HFFc6 (cell line): ENCODE measurements at regions not wholly inside any gene's neighbourhood (a gene's known extent, or its start where the extent isn't known, plus 50 kb on each side); places are given as distances from the start of the nearest gene placed in this dataset.
"Not testable (repeated sequence)": the region's sequence is repeated elsewhere in the genome, so short reads cannot be mapped to it uniquely, and the experiment has no call there.

Experiments
- DNase-seq: peaks from one replicate; pipeline ENCODE4 v3.0.0-alpha.2; 2018
- H3K27ac Mint-ChIP-seq: 2 replicates; pipeline ENCODE4 v1.8.0; 2020; ENCODE audit warnings: mild to moderate bottlenecking, mixed read lengths
- H3K27me3 Mint-ChIP-seq: 2 replicates; pipeline ENCODE4 v1.8.0; 2021; ENCODE audit warnings: mild to moderate bottlenecking, moderate library complexity, mixed read lengths; ENCODE audit not compliant: insufficient read depth
- H3K36me3 Mint-ChIP-seq: 2 replicates; pipeline ENCODE4 v1.8.0; 2021; ENCODE audit warnings: low read depth, mixed read lengths
- H3K4me1 Mint-ChIP-seq: 2 replicates; pipeline ENCODE4 v1.8.0; 2020; ENCODE audit warnings: low read depth, mixed read lengths
- H3K4me3 Mint-ChIP-seq: 2 replicates; pipeline ENCODE4 v1.8.0; 2020; ENCODE audit warnings: mild to moderate bottlenecking, moderate library complexity, mixed read lengths
- H3K9me3 Mint-ChIP-seq: 2 replicates; pipeline ENCODE4 v1.8.0; 2020; ENCODE audit warnings: mild to moderate bottlenecking, mixed read lengths
- TF ChIP-seq, protein P1 (sequence below): fragments of 200-600 bp; sonication (generic); IDR thresholded peaks from 2 replicates; pipeline ENCODE4 v1.5.0; 2021; ENCODE audit warnings: antibody characterized with exemption, mild to moderate bottlenecking

DNA sequence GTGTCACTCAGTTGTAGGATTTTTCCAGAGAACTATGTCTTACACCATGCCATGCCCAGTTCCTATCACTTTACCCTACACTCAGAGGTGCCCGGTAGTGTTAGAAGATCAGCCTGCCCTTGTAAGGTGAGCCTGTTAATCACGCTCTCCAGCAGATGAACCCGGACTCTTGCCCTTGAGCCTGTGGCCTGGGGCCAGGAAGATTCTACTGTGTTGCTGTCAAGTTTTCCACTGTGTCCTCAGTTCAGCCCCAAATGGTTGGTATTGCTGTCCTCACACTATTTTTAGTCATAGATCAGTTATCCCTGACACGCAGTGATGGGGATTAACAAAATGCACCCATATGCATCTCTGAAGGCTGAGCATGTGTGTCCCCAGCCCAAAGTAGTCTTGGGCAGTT lies 105.0 kb upstream of the SPAG17 start:
- H3K4me3 Mint-ChIP-seq = no peak overlapping the region
- H3K36me3 Mint-ChIP-seq = no peaks in the 10 kb centered on the region
- H3K27ac Mint-ChIP-seq = no peak overlapping the region
- DNase-seq = no peak
- TF ChIP-seq, protein P1, sequence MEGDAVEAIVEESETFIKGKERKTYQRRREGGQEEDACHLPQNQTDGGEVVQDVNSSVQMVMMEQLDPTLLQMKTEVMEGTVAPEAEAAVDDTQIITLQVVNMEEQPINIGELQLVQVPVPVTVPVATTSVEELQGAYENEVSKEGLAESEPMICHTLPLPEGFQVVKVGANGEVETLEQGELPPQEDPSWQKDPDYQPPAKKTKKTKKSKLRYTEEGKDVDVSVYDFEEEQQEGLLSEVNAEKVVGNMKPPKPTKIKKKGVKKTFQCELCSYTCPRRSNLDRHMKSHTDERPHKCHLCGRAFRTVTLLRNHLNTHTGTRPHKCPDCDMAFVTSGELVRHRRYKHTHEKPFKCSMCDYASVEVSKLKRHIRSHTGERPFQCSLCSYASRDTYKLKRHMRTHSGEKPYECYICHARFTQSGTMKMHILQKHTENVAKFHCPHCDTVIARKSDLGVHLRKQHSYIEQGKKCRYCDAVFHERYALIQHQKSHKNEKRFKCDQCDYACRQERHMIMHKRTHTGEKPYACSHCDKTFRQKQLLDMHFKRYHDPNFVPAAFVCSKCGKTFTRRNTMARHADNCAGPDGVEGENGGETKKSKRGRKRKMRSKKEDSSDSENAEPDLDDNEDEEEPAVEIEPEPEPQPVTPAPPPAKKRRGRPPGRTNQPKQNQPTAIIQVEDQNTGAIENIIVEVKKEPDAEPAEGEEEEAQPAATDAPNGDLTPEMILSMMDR = no peak
- H3K4me1 Mint-ChIP-seq = no peaks in the 10 kb centered on the region
- peaks cover 11% of the 10 kb centered on the region for H3K27me3 Mint-ChIP-seq
- H3K9me3 Mint-ChIP-seq = no peaks in the 10 kb centered on the region

DNA sequence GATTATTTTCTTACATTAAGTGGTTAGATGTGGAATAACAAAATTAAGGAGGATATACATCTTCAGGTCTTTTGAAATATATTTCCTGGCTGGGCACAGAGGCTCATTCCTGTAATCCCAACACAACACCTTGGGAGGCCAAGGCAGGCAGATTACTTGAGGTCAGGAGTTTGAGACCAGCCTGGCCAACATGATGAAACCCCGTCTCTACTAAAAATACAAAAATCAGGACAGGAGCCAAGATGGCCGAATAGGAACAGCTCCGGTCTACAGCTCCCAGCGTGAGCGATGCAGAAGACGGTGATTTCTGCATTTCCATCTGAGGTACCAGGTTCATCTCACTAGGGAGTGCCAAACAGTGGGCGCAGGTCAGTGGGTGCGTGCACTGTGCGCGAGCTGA lies 95.6 kb upstream of the SPAG17 start:
- not testable (repeated sequence) for H3K36me3 Mint-ChIP-seq, H3K27ac Mint-ChIP-seq, H3K4me1 Mint-ChIP-seq, DNase-seq, H3K9me3 Mint-ChIP-seq, H3K4me3 Mint-ChIP-seq, H3K27me3 Mint-ChIP-seq

DNA sequence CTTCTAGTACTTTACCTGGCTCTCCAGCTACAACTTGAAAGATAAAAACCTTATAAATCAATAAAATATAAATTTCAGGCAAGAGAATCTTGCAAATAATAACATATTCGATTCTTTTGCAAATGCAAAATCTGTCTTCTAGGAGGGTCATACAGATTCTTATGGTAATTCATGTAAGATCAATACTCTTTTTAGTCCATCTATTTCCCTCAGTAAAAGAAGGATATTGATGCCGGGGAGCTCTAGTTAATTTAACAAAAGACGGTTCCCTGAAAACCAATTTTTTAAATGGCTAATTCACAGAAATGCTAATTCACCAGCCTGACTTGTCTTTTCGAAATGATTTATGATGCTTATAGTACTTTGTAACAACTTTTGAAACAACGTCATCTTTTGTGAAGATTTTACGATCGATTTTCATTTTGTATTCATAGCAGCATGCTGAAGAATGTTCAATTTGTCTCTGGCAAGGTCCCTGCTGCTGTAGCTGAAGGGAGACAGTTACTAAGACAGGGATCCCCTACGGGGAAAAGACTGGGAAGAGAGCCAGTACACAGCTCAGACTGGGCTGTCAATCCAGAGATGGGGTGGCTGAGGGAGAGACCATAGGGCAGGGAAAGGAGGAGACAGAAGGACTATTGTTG lies 90.6 kb upstream of the SPAG17 start:
- DNase-seq = no peak
- Mint-ChIP-seq H3K4me3 (no peak overlapping the region), H3K36me3 (no peaks in the 10 kb centered on the region), H3K27ac (no peak overlapping the region), H3K4me1 (no peaks in the 10 kb centered on the region), H3K27me3 (peaks cover 2% of the 10 kb centered on the region), H3K9me3 (no peaks in the 10 kb centered on the region)
- TF ChIP-seq, protein P1 = no peak

DNA sequence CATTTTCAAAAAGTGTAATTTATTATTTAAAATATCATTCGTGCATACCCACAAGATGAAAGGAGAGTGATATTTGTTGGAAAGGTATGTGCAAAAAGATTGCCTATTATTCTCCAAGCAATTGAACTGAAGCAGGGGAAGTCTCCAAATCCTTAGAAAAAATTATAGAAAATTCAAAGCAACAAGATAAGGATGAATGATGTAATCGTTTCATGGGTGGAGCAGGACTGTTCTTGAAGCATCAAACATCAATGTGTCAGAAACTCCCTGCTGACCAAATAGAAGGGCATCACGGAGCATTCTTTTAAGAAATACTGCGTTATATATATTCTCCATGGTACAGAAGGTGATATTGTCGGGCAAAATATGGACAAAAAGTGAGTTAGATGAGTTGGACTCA lies 87.9 kb upstream of the SPAG17 start:
- H3K4me1 Mint-ChIP-seq = no peaks in the 10 kb centered on the region

DNA sequence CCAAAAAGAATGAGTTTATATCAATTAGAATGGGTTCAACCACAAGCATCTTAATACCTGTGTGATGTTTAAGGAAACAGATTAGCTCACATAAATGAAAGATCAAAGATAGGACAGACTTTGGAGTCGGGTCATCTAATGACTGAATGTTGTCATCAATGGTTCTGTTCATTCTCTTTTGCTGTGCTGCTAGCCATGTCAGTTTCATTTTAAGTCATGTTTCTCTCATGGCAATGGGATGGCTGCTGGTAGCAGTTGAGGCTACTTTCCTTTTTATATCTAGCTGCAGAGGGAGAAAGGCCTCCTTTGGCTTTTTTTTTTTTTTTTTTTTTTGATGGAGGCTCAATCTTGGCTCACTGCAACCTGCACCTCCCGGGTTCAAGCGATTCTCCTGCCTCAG lies 86.9 kb upstream of the SPAG17 start:
- no peak overlapping the region for H3K4me3 Mint-ChIP-seq
- no peak for DNase-seq
- H3K27me3 Mint-ChIP-seq = no peaks in the 10 kb centered on the region
- TF ChIP-seq, protein P1 = no peak
- no peaks in the 10 kb centered on the region for H3K36me3 Mint-ChIP-seq
- H3K27ac Mint-ChIP-seq = no peak overlapping the region
- H3K4me1 Mint-ChIP-seq = no peaks in the 10 kb centered on the region
- no peaks in the 10 kb centered on the region for H3K9me3 Mint-ChIP-seq

More for the DNA sequence above, 87.9 kb upstream of the SPAG17 start:
- TF ChIP-seq, protein P1 = no peak
- Mint-ChIP-seq H3K36me3 (no peaks in the 10 kb centered on the region), H3K4me3 (no peak overlapping the region), H3K27ac (no peak overlapping the region), H3K27me3 (no peaks in the 10 kb centered on the region), H3K9me3 (no peaks in the 10 kb centered on the region)
- no peak for DNase-seq

DNA sequence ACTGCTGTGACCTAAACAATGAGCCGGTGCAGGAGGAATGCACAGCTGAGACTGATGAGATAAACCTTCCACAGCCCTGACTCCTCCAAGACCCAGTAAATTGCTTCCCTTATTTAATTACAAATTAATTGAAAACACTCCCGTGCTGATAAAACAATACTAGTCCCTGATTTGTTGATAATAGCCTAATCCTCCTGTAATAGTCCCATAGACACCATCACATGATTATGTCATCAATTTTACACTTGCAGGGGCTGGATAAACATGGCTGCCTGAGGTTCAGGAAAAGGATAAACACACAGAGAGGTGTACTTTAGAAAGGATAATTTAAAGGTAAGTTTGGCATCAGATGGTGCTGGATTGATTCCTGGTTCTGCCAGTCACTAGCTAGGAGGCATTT lies 84.6 kb upstream of the SPAG17 start:
- Mint-ChIP-seq H3K9me3 (no peaks in the 10 kb centered on the region), H3K27me3 (no peaks in the 10 kb centered on the region), H3K36me3 (no peaks in the 10 kb centered on the region), H3K4me3 (no peak overlapping the region), H3K27ac (no peak overlapping the region), H3K4me1 (no peaks in the 10 kb centered on the region)
- TF ChIP-seq, protein P1 = no peak
- no peak for DNase-seq
